ENCODE measurements at regions not wholly inside any gene's neighbourhood (a gene's known extent, or its start where the extent isn't known, plus 50 kb on each side); places are given as distances from the start of the nearest gene placed in this dataset.

DNA sequence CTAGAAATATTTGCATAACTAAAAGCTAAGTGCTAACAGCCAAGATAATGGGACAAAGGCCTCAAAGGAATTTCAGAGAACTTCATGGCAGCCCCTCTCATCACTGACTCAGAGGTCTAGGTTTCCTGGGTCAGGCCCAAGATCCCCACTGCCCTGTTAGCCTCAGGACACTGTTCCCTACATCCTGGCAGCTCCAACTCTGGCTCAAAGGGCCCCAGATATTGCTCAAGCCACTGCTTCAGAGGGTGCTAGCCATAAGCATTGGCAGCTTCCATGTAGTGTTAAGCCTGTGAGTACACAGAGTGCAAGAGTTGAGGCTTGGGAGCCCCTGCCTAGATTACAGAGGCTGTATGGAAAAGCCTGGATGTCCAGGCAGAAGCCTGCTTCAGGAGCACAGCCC is 998.1 kb downstream of the TLE1 start:
- DNase-seq (ENCODE audit: low spot score), result no peak
- no peaks in the 10 kb centered on the region for H3K9me3 Mint-ChIP-seq (ENCODE audit: low read depth)
- H3K27me3 Mint-ChIP-seq (ENCODE audit: low read depth), result no peaks in the 10 kb centered on the region
- TF ChIP-seq, protein P1, sequence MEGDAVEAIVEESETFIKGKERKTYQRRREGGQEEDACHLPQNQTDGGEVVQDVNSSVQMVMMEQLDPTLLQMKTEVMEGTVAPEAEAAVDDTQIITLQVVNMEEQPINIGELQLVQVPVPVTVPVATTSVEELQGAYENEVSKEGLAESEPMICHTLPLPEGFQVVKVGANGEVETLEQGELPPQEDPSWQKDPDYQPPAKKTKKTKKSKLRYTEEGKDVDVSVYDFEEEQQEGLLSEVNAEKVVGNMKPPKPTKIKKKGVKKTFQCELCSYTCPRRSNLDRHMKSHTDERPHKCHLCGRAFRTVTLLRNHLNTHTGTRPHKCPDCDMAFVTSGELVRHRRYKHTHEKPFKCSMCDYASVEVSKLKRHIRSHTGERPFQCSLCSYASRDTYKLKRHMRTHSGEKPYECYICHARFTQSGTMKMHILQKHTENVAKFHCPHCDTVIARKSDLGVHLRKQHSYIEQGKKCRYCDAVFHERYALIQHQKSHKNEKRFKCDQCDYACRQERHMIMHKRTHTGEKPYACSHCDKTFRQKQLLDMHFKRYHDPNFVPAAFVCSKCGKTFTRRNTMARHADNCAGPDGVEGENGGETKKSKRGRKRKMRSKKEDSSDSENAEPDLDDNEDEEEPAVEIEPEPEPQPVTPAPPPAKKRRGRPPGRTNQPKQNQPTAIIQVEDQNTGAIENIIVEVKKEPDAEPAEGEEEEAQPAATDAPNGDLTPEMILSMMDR (IDR thresholded peaks at IDR 0.05), result no peak
- no peaks in the 10 kb centered on the region for H3K4me1 Mint-ChIP-seq (ENCODE audit: low read depth)
- H3K4me3 Mint-ChIP-seq (ENCODE audit: unreplicated experiment), result no peak overlapping the region
- H3K36me3 Mint-ChIP-seq (ENCODE audit: low read depth), result no peaks in the 10 kb centered on the region
- no peak overlapping the region for H3K27ac Mint-ChIP-seq (ENCODE audit: unreplicated experiment)

DNA sequence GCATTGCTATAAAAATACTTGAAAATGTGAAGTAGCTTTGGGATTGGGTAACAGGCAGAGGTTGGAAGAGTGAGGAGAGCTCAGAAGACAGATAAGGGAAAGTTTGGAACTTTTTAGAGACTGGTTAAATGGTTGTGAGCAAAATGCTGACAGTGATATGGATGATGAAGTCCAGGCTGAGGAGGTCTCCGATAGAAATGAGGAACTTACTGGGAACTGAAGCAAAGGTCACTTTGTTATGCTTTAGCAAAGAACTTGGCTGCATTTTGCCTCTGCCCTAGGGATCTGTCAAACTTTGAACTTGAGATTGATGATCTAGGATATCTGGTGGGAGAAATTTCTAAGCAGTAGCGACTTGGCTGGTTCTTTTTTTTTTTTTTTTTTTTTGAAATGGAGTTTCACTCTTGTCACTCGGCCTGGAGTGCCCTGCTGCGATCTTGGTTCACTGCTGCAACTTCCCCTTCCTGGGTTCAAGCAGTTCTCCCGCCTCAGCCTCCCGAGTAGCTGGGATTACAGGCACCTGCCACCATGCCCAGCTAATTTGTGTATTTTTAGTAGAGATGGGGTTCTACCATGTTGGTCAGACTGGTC is 998.9 kb downstream of the TLE1 start:
- DNase-seq (ENCODE audit: low spot score), result no peak
- Mint-ChIP-seq H3K27me3 (ENCODE audit: low read depth) (no peaks in the 10 kb centered on the region), H3K36me3 (ENCODE audit: low read depth) (no peaks in the 10 kb centered on the region), H3K4me1 (ENCODE audit: low read depth) (no peaks in the 10 kb centered on the region), H3K27ac (ENCODE audit: unreplicated experiment) (no peak overlapping the region), H3K9me3 (ENCODE audit: low read depth) (no peaks in the 10 kb centered on the region), H3K4me3 (ENCODE audit: unreplicated experiment) (no peak overlapping the region)
- TF ChIP-seq, protein P1 (IDR thresholded peaks at IDR 0.05), result no peak

DNA sequence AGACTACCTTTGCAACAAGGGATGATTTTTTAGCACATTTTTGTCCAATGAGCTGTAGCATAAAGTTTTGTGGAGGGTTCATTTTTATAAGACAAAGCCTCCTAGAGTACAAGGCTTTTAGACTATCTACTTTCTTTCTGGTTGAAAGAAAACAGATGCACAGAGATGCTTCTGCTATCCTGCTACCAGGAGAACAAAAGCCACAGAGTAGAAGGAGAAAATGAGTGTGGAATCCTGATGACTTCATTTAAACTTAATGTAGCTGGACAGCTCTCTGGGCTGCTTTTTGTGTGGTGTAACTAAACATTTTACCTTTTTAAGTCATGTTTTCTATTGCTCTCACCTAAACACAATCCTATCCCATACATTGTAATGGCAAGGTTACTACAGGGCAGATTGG is 1009.4 kb downstream of the TLE1 start:
- H3K27me3 Mint-ChIP-seq (ENCODE audit: low read depth), result no peaks in the 10 kb centered on the region
- TF ChIP-seq, protein P1 (IDR thresholded peaks at IDR 0.05), result no peak
- no peak for DNase-seq (ENCODE audit: low spot score)
- no peaks in the 10 kb centered on the region for H3K4me1 Mint-ChIP-seq (ENCODE audit: low read depth)
- no peak overlapping the region for H3K27ac Mint-ChIP-seq (ENCODE audit: unreplicated experiment)
- no peaks in the 10 kb centered on the region for H3K9me3 Mint-ChIP-seq (ENCODE audit: low read depth)
- H3K4me3 Mint-ChIP-seq (ENCODE audit: unreplicated experiment), result no peak overlapping the region
- H3K36me3 Mint-ChIP-seq (ENCODE audit: low read depth), result no peaks in the 10 kb centered on the region

DNA sequence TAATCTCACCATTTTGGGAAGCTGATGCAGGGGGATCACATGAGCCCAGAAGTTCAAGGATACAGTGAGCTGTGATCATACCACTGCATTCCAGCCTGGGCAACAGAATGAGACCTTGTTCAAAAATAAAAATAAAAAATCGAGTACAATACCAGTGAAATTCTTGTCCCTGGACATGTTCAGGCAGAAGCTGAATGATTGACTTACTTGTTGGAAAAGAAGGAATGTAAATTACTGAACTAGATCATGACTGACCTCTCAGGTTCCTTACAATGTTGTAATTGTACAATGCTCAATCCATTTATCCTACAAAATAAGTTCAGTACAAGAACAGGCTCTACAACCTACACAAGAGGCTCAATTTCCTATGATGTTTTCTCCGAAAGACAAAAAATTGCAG is 1010.4 kb downstream of the TLE1 start:
- no peak for DNase-seq (ENCODE audit: low spot score)
- H3K4me1 Mint-ChIP-seq (ENCODE audit: low read depth), result no peaks in the 10 kb centered on the region
- no peak overlapping the region for H3K4me3 Mint-ChIP-seq (ENCODE audit: unreplicated experiment)
- H3K36me3 Mint-ChIP-seq (ENCODE audit: low read depth), result no peaks in the 10 kb centered on the region
- H3K27ac Mint-ChIP-seq (ENCODE audit: unreplicated experiment), result no peak overlapping the region
- H3K27me3 Mint-ChIP-seq (ENCODE audit: low read depth), result no peaks in the 10 kb centered on the region
- TF ChIP-seq, protein P1 (IDR thresholded peaks at IDR 0.05), result no peak
- H3K9me3 Mint-ChIP-seq (ENCODE audit: low read depth), result no peaks in the 10 kb centered on the region

DNA sequence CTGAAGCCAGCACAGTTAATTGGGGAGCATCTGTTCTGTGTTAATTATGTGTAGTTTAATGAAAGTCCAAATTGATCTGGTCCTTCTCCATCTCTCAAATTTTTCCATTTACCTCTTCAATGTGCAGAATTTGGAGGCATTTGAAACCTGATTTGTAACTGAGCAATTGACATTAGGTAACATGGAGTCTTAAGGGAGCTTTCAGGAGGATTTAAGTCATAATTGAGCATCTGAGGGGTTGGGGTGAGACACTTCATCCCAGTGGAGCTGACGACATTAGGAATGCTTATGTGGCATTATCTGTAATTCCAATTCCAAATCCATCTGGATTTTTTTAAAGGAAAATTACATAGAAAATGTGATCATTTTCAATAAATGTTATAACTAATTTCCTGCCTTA is 1015.9 kb downstream of the TLE1 start:
- Mint-ChIP-seq H3K36me3 (ENCODE audit: low read depth) (no peaks in the 10 kb centered on the region), H3K9me3 (ENCODE audit: low read depth) (peaks cover 10% of the 10 kb centered on the region), H3K27ac (ENCODE audit: unreplicated experiment) (no peak overlapping the region), H3K4me1 (ENCODE audit: low read depth) (no peaks in the 10 kb centered on the region), H3K4me3 (ENCODE audit: unreplicated experiment) (no peak overlapping the region), H3K27me3 (ENCODE audit: low read depth) (no peaks in the 10 kb centered on the region)
- no peak for DNase-seq (ENCODE audit: low spot score)
- TF ChIP-seq, protein P1 (IDR thresholded peaks at IDR 0.05), result no peak

Measured in chondrocyte (in vitro differentiated cells).